Fibroblast of peridontal ligament (primary cell): ENCODE measurements at regions not wholly inside any gene's neighbourhood (a gene's known extent, or its start where the extent isn't known, plus 50 kb on each side); places are given as distances from the start of the nearest gene placed in this dataset.
"Not testable (repeated sequence)": the region's sequence is repeated elsewhere in the genome, so short reads cannot be mapped to it uniquely, and the experiment has no call there.

Experiments used
- DNase-seq: peaks from one replicate; pipeline ENCODE4 v3.0.0-alpha.2; 2010; ENCODE audit errors: extremely low read depth

GRCh38 chr4:30148828-30149227, 571.3 kb upstream of the PCDH7 start:
- not testable (repeated sequence) for DNase-seq

DNA sequence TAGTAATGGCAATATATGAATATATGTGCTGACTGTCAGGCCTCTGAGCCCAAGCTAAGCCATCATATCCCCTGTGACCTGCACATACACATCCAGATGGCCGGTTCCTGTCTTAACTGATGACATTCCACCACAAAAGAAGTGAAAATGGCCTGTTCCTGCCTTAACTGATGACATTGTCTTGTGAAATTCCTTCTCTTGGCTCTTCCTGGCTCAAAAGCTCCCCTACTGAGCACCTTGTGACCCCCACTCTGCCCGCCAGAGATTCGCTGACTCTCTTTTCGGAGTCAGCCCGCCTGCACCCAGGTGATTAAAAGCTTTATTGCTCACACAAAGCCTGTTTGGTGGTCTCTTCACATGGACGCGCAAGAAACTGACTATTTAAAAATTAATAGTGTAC, 570.6 kb upstream of the PCDH7 start:
- DNase-seq = not testable (repeated sequence)

DNA sequence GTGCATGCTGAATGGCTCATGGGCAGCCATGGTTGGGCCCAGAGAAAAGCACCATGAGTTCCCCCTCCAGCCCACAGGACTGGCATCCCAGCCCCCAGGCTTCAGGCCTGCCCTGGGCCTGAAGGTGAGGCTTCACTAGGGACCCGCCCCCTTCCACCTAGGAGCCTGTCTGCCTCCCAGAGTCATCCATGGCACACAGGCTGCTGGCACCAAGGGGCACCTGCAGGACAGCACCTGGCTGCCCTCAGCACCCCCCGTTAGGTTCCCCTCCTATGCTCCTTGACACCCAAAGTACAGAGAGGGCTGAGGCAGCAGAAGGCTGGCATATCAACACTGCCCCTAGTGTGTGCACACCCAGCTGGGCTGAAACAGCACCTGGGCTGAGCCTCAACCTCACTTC, 566.7 kb upstream of the PCDH7 start:
- DNase-seq = no peak

DNA sequence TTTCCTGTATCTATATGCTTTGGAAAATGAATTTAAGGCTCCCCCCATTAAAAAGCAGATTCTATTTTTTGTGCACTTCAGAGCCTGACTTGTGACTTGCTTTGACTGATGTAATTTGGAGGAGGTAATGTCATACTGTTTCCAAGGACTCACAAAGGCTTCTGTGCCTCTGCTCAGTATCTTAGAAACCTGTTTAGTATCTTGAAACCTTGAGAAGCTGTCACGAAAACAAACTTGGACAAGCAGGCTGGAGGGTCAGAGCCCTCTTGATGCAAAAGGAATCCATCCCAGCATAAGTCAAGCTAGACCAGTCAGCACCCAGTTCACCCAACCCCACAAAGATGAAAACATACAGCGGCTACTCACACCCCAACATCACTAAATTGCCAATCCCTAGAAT, 560.0 kb upstream of the PCDH7 start:
- no peak for DNase-seq

- DNase-seq = no peak
These were observed 547.8 kb upstream of the PCDH7 start for GRCh38 chr4:30172416-30172815.

GRCh38 chr4:30181512-30181911, 538.7 kb upstream of the PCDH7 start:
- no peak for DNase-seq

- no peak for DNase-seq
These were observed 538.3 kb upstream of the PCDH7 start for GRCh38 chr4:30181918-30182317.

GRCh38 chr4:30182786-30183185, 537.4 kb upstream of the PCDH7 start:
- no peak for DNase-seq

DNA sequence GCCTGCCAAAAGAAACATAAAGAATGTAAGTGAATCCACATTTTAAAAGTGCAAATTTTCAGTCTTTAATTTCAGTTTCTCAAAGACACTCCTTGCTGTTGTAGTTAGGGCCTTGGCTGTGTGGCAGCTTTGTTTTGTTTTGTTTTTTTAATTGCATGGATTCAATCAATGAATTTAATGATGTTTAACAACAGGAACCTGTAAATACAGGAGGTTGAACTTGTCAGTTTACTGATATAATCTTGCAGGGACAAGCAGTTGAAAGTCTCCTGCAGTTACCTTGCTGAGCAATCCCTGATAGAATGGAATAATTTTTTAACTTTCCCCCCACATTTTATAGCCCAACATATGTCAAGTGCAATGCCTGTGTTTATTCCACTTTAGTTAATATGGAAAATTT, 528.3 kb upstream of the PCDH7 start:
- DNase-seq = no peak

DNA sequence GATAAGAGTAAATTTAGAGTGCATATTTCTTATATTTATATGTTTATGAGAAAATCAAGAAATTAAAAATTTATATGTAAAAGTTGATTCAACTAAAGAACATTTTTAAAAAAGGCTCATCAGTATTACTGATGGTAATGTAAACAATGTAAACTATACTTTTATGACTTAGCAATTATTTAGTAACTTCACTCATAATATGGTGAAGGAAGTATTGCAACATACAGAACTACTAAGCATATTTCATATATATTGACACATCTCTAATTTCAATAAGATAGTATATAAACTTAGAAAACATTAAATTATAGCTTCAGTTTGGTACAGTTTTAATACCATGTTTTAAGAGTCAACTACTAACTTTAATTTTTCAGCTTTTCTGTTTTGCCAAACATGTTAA, 512.8 kb upstream of the PCDH7 start:
- DNase-seq = no peak

DNA sequence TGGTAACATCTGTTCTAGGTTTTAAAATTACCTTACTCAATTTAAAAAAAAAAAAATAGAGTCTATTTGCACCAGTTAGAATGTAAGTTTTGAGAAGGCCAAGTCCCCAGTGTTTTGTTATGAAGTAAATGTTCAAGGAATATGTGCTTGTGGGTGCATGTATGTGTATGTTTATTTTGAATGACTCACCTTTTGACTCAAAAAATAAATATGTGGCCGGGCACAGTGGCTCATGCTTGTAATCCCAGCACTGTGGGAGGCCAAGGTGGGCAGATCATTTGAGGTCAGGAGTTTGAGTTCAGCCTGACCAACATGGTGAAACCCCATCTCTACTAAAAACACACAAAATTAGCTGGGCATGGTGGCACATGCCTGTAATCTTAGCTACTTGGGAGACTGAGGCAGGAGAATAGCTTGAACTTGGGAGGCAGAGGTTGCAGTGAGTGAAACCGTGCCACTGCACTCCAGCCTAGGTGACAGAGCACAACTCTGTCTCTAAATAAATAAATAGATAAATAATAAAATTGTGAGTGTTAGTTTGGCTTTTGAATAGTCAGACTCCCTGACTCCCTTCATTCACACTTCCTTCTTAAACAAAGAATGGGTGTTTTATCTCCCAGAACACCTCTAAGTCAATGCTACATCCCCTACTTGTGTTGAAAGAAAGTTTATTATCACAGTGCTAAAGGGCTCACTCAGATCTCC, 511.3 kb upstream of the PCDH7 start:
- DNase-seq = no peak

- not testable (repeated sequence) for DNase-seq
These were observed 504.2 kb upstream of the PCDH7 start for GRCh38 chr4:30215973-30216372.

GRCh38 chr4:30245140-30245539, 475.0 kb upstream of the PCDH7 start:
- DNase-seq = no peak

DNA sequence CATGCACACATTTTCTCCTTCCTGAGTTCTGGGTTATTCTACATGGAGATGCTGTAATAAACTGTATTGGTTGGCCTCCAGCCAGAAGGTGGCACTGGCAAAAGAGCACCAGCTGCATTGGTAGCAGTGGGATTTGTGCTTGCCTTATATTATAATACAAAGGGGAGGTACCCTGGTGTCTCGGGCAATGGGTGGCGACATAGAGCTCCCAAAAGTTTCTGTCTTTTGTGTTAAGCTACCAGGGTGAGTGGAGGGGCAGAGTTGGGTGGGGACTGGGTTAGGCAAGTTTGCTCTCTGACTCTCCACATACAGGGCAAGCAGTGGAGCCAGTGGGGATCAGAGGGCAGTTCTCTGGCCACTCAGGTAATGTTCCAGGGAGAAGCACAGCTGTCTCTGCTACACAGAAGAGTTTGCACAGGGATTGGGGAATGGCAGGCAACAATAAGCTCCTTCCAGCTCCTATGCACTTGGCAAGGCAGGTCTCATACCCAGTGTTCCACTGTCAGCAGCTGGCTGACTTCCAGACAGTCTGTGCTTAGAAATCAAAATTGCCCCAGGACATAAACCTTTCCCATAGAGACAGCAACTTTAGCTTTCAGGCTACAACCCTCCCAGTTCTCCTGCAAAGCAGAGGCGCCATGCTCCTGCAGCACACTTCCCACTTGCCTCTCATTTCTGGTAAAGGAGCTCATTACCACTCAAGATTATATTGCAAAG, 463.9 kb upstream of the PCDH7 start:
- no peak for DNase-seq

- no peak for DNase-seq
These were observed 461.2 kb upstream of the PCDH7 start for GRCh38 chr4:30258949-30259348.

DNA sequence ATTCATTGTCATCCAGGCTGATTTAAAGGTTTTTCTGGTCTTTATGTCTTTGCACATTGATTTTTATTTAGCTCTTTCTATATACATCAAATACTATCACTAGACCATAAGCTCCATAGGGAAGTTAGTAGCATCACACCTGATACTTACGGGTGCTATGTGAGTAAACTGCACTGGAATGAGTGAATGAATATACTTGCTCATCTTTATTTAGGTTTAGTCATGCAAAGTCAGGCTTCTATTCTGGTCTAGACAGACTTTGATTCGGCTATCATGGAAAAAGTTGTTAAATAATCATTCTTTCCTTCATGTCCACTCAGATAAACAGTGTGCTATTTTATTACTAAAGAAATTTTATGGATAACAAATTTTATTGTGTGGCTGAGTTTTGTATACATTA, 457.8 kb upstream of the PCDH7 start:
- DNase-seq = no peak

- no peak for DNase-seq
These were observed 455.7 kb upstream of the PCDH7 start for GRCh38 chr4:30264465-30264864.

- DNase-seq = no peak
These were observed 454.5 kb upstream of the PCDH7 start for GRCh38 chr4:30265716-30266115.

DNA sequence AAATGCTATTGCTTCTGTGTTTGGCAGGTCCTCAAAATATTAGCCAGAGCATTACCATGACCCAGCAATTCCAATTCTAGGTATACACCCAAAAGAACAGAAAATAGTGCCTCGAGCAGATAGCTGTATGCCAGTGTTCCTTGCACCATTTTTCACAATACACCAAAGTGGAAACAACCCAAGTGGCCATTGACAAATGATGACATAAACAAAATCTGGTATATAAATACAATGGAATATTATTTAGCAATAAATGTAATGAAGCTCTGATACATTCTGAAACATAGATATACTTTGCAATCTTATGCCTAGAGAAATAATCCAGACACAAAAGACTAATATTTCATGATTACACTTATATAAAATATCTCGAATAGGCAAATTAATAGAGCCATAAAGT, 451.8 kb upstream of the PCDH7 start:
- no peak for DNase-seq

GRCh38 chr4:30269850-30270249, 450.3 kb upstream of the PCDH7 start:
- DNase-seq = no peak

- no peak for DNase-seq
These were observed 438.2 kb upstream of the PCDH7 start for GRCh38 chr4:30281986-30282385.

DNA sequence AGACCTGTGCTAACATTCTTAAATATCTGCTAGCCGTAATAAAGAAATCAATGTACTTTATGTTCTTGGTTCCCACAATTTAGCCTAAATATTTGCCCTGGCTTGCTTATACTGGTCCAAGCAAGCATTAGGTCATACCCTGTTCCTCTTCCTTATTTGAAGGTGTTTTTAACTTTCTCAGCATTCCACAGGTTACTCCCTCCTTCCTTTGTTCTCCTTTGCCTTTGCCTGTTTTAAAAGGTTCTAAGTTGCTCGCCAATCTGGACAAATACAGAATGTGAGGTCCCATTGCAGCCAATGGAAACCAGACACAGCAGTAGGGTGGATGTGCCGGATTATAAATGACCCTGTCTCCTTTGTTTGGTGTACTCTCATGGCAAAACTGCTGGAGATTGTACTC, 436.8 kb upstream of the PCDH7 start:
- no peak for DNase-seq

DNA sequence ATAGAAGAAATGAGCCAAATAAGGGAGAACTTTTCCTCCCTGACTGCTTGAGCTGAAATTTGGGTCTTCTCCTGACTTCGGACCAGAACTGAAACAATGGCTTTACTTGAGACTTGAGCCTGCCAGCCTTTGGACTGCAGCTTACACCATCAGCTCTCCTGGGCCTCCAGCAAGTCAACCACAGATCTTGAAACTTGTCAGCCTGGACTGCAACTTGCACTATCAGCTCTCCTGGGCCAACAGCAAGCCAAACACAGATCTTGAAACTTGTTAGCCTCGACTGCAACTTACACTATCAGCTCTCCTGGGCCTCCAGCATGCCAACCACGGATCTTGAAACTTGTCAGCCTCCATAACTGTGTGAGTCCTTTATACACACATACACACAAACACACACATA, 425.9 kb upstream of the PCDH7 start:
- no peak for DNase-seq

GRCh38 chr4:30295652-30296051, 424.5 kb upstream of the PCDH7 start:
- no peak for DNase-seq
